GM19328 (cell line): ENCODE measurements at regions not wholly inside any gene's neighbourhood (a gene's known extent, or its start where the extent isn't known, plus 50 kb on each side); places are given as distances from the start of the nearest gene placed in this dataset.

Experiments used
- ATAC-seq: cut with Tn5 transposase; IDR thresholded peaks from one replicate; pipeline ENCODE4 v1.9.1; 2021; ENCODE audit warnings: mild to moderate bottlenecking, moderate library complexity; ENCODE audit not compliant: unreplicated experiment

- ATAC-seq, result no peak
Measured at GRCh38 chr13:34647379-34648150, 294.5 kb upstream of the NBEA start.

DNA sequence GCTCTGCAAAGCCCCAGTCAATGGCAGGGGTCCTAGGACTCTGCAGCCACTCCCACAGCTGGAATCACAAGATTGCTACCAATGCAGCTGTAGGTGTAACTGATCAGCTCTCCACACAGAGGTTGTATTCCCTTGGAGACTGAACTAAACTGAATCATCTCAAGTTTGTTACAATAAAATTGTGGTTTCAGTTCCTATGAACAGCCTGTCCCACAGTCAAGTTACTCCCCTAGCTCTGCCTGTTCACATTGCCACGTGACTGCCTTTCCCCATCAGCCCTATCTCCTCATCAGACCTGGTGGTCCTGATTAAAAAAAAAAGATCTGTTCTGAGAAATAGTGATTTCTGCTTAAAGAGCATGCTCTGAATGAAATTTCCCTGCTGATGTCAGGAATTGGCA, 287.9 kb upstream of the NBEA start:
- ATAC-seq, result no peak

- no peak for ATAC-seq
Measured at GRCh38 chr13:34654647-34655046, 287.4 kb upstream of the NBEA start.

DNA sequence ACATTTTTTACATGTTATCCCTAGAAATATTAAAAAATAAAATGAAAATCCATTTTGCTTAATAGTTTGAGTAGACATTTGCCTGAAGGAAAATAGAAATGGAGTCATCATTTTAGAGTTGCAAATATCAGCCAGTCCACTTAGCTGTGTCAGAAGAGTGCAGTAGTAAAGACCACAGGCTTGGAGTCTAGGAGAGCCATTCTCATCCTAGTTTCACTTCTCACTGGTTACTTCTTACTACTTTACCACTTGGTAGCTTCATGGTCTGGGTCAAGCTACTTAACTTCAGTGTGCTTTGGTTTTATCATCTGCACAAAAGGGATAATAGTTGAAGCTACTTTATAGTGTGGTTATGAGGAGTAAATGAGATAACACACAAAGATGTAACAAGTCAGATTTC, 286.5 kb upstream of the NBEA start:
- no peak for ATAC-seq

GRCh38 chr13:34657716-34658115, 284.4 kb upstream of the NBEA start:
- ATAC-seq, result no peak

GRCh38 chr13:34667286-34668218, 274.5 kb upstream of the NBEA start:
- ATAC-seq, result no peak

GRCh38 chr13:34671137-34671536, 270.9 kb upstream of the NBEA start:
- ATAC-seq, result no peak

GRCh38 chr13:34672631-34673030, 269.4 kb upstream of the NBEA start:
- ATAC-seq, result no peak

DNA sequence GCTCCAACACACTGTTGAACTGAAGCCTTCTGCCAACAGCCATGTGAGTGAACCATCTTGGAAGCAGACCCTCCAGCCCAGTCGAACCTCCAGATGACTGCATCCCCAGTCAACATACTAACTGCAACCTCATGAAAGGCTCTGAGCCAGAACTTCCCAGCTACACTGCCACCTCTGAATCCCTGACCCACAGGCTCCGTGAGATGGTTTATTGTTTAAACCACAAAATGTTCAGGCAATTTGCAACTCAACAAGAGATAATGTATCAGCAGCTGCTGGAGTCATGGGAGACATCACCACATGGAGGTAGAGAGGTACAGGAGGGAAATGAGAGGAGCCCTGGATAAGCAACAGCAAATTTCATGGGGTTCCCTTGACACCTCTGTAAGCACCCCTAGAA, 266.4 kb upstream of the NBEA start:
- no peak for ATAC-seq

DNA sequence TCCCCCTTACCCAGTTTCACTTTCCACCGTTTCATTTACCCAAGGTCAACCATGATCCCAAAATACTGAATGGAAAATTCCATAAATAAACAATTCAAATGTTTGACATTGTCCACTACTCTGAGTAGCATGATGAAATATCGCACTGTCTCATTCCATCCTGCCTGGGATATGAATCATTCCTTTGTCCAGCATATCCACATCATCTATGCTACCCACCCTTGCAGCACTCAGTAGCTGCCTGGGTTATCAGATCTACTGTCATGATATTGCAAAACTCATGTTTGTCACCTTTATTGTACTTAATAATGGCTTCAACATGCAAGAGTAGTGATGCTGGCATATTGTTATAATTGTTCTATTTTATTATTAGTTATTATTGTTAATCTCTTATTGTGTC, 263.9 kb upstream of the NBEA start:
- no peak for ATAC-seq

GRCh38 chr13:34681405-34681955, 260.6 kb upstream of the NBEA start:
- ATAC-seq, result no peak

DNA sequence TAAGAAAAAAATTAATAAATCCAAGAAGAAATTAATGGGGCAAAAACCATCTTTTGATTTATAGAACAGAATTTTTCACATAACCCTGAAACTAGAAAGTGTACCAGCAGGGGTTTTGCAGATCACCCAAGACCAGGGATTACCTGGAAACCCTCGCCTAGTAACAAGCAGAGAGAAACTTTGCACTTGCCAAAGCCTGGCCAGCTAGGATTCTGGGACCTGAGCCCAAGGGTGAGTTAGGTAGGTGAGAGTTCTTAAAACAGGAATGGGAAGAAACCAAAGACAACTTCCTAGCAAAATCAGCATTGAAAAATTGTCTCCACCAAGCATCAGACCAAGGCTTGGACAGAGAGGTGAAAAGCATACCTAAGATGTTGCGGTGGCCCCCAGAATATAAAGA, 247.0 kb upstream of the NBEA start:
- no peak for ATAC-seq

- ATAC-seq, result no peak
Measured at GRCh38 chr13:34696296-34696695, 245.8 kb upstream of the NBEA start.

DNA sequence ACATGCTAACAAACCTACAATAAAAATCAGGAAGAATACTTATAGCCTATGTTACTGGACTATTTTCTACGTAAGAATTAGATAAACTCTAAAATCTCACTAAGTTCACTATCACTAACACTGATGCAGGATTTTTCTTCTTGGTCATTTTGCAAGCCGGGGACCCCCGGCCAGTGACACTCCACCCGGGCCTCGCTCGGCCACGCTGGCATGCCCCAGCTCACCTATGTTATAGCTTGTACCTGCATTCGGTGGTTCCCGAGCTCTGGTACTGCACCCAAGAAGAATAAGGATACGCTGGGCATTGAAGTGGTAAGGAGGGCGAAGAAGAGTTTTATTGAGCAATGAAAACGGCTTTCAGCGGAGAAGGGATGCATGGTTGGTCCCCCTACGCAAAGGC, 245.3 kb upstream of the NBEA start:
- ATAC-seq, result no peak

DNA sequence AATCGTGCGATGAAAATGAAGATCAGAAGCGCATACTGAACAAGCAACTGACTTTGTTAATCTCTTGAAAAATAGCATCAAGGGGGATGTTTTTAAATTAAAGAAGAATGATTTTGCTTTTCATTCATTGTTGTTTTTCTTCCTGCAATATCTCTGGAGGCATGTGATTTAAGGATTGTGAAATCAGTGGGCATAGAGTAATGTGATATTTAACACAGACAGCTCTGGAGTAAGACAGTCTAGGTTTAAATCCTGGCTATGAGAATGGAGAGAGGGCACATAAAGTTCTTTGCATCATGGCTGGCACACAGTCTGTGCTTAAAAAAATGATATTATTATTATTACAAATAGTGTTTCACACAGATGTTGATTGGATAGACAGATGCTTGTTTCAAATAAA, 243.1 kb upstream of the NBEA start:
- no peak for ATAC-seq

DNA sequence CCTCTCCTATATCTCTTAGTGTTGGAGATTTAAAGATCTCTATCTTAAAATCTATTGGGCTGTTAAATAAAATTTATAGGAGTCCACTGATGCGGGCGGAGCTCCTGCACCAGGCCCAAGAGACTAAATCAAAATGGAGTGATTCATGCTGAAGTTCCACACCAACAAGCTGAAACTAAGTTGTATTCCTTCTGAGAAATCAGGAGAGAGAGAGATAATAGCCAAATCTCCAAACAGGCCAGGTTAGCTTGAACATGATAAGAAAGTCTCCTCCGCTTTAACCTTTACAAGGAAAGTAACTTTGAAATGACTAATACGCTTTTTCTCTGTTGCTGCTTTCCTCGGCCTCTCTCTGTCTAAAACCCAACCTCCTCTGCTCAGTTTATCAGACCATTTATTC, 241.9 kb upstream of the NBEA start:
- ATAC-seq, result no peak

- no peak for ATAC-seq
Measured at GRCh38 chr13:34701919-34702318, 240.2 kb upstream of the NBEA start.

- no peak for ATAC-seq
Measured at GRCh38 chr13:34708566-34709313, 233.3 kb upstream of the NBEA start.

DNA sequence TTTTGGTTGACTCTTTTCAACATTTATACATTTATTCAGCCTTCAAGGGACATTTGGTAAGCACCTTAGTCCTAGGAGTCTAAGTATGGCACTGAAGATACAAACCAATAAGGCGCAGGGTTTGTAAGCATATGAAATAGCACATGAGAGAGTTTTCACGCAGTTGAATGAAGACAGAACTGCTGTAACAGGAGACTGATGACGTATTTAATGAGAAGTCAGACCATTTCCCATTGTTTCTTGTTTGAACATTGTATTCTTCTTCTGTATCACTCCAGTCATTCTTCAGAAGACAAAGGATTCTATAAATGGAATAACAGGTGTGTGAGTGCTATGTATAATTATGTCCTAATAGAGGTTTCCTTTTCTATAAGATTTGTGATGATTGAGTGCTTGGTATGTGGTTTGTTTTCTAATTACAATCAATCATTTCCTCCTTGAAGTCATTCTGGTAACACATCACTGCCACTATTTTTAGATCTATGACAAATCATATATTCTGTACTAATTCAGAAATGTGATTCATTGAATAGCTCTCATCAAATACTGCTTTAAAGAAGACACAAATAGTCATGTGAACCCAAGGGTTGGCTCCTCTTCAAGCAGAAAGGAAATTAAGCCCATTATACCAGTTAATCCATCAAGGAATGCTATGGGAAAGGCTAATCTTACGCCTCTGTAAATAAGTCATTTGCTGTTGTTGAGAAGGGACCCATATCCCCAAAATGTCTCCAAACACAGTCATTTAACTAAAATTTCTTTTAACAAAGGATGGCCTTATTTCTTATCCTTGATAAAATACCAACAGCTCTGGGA, 222.8 kb upstream of the NBEA start:
- no peak for ATAC-seq

- ATAC-seq, result no peak
Measured at GRCh38 chr13:34720618-34721017, 221.5 kb upstream of the NBEA start.
